GM23338 (cell line): ENCODE measurements at regions not wholly inside any gene's neighbourhood (a gene's known extent, or its start where the extent isn't known, plus 50 kb on each side); places are given as distances from the start of the nearest gene placed in this dataset.

Experiments used
- ATAC-seq: fragments of 200-7000 bp; cut with Tn5 transposase; 3 replicates; pipeline ENCODE4 v1.9.1; 2020
- DNase-seq: peaks from one replicate; pipeline ENCODE4 v3.0.0-alpha.2; 2015; ENCODE audit warnings: low spot score
- H2AFZ ChIP-seq: fragments of 200-600 bp; sonication (generic); 2 replicates; pipeline ENCODE4 v1.8.0; 2016; ENCODE audit warnings: antibody characterized with exemption, mild to moderate bottlenecking, moderate library complexity
- H3F3A ChIP-seq: fragments of 200-600 bp; sonication (generic); replicated peaks from 2 replicates; pipeline ENCODE4 v1.8.0; 2017; ENCODE audit warnings: antibody characterized with exemption, mixed run types, low read depth
- H3K27ac ChIP-seq: fragments of 200-600 bp; sonication (generic); 2 replicates; pipeline ENCODE4 v1.6.1; 2016; ENCODE audit warnings: low read depth
- H3K27me3 ChIP-seq: fragments of 200-600 bp; sonication (generic); 2 replicates; pipeline ENCODE4 v1.8.0; 2016; ENCODE audit warnings: mild to moderate bottlenecking, mixed run types, moderate library complexity; ENCODE audit not compliant: insufficient read depth
- H3K36me3 ChIP-seq: fragments of 200-600 bp; sonication (generic); 2 replicates; pipeline ENCODE4 v1.8.0; 2016; ENCODE audit warnings: mild to moderate bottlenecking; ENCODE audit not compliant: insufficient read depth
- H3K4me1 ChIP-seq: fragments of 200-600 bp; sonication (generic); 2 replicates; pipeline ENCODE4 v1.8.0; 2016; ENCODE audit warnings: mild to moderate bottlenecking, moderate library complexity; ENCODE audit not compliant: insufficient read depth
- H3K4me2 ChIP-seq: fragments of 200-600 bp; sonication (generic); 2 replicates; pipeline ENCODE4 v1.7.1; 2017; ENCODE audit warnings: mixed run types
- H3K4me3 ChIP-seq: fragments of 200-600 bp; sonication (generic); 2 replicates; pipeline ENCODE4 v1.6.1; 2016; ENCODE audit warnings: mixed run types
- H3K79me2 ChIP-seq: fragments of 200-600 bp; sonication (generic); replicated peaks from 2 replicates; pipeline ENCODE4 v1.8.0; 2017; ENCODE audit warnings: mild to moderate bottlenecking; ENCODE audit not compliant: insufficient read depth
- H3K9me2 ChIP-seq: fragments of 200-600 bp; sonication (generic); 2 replicates; pipeline ENCODE4 v1.8.0; 2017; ENCODE audit not compliant: insufficient read depth
- H4K20me1 ChIP-seq: fragments of 200-600 bp; sonication (generic); replicated peaks from 2 replicates; pipeline ENCODE4 v1.8.0; 2017; ENCODE audit warnings: mild to moderate bottlenecking; ENCODE audit not compliant: insufficient read depth
- H3K27ac Mint-ChIP-seq: 2 replicates; pipeline ENCODE4 v1.8.0; 2020; ENCODE audit warnings: inconsistent platforms, mild to moderate bottlenecking, moderate library complexity, mixed read lengths
- H3K27me3 Mint-ChIP-seq: 3 replicates; pipeline ENCODE4 v1.8.0; 2022; ENCODE audit warnings: low read depth, mild to moderate bottlenecking, moderate library complexity, mixed read lengths, inconsistent platforms; ENCODE audit not compliant: insufficient read depth, poor library complexity
- H3K36me3 Mint-ChIP-seq: 3 replicates; pipeline ENCODE4 v1.8.0; 2021; ENCODE audit warnings: low read depth, mild to moderate bottlenecking, inconsistent platforms, moderate library complexity, mixed read lengths
- H3K4me1 Mint-ChIP-seq: 3 replicates; pipeline ENCODE4 v1.8.0; 2020; ENCODE audit warnings: mild to moderate bottlenecking, inconsistent platforms, mixed read lengths
- H3K4me3 Mint-ChIP-seq: 3 replicates; pipeline ENCODE4 v1.8.0; 2021; ENCODE audit warnings: moderate library complexity, mild to moderate bottlenecking, inconsistent platforms, mixed read lengths
- H3K9me3 Mint-ChIP-seq: 3 replicates; pipeline ENCODE4 v1.8.0; 2020; ENCODE audit warnings: moderate library complexity, mild to moderate bottlenecking, inconsistent platforms, mixed read lengths
- CREB1 ChIP-seq: fragments of 250-450 bp; sonication (Bioruptor Pico); IDR thresholded peaks from 2 replicates; pipeline ENCODE4 v1.5.0; 2020; ENCODE audit warnings: low read depth, mild to moderate bottlenecking, moderate library complexity
- CTCF ChIP-seq, 2 experiments: fragments of 200-600 bp in 1 of 2; sonication (generic) in 1 of 2; conservative IDR thresholded peaks; 2 replicates each; pipeline versions ENCODE4 v1.5.1 to v1.6.1; 2016 to 2017; ENCODE audit warnings: antibody characterized with exemption in 2 of 2, low read depth in 2 of 2, mild to moderate bottlenecking in 2 of 2, moderate library complexity in 1 of 2
- EZH2 ChIP-seq: fragments of 200-600 bp; sonication (generic); IDR thresholded peaks from one replicate; pipeline ENCODE4 v1.8.0; 2017; ENCODE audit warnings: antibody characterized with exemption, mild to moderate bottlenecking, low read depth; ENCODE audit not compliant: unreplicated experiment
- NANOG ChIP-seq: IDR thresholded peaks from 2 replicates; pipeline ENCODE4 v1.6.1; 2016; ENCODE audit warnings: antibody characterized with exemption, borderline replicate concordance
- POLR2AphosphoS5 ChIP-seq: IDR thresholded peaks from 2 replicates; pipeline ENCODE4 v1.6.1; 2016; ENCODE audit warnings: antibody characterized with exemption, low read depth
- STAT1 ChIP-seq: IDR thresholded peaks from one replicate; pipeline ENCODE4 v1.6.1; 2016; ENCODE audit warnings: antibody characterized with exemption; ENCODE audit not compliant: unreplicated experiment
- ZNF114 ChIP-seq: fragments of 250-450 bp; sonication (Bioruptor Pico); IDR thresholded peaks from 2 replicates; pipeline ENCODE4 v1.5.0; 2020; ENCODE audit warnings: mild to moderate bottlenecking, moderate library complexity
- ZNF462 ChIP-seq: fragments of 250-450 bp; sonication (Bioruptor Pico); IDR thresholded peaks from 2 replicates; pipeline ENCODE4 v1.5.0; 2020; ENCODE audit warnings: mild to moderate bottlenecking, moderate library complexity
- TF ChIP-seq, protein P1 (sequence below): IDR thresholded peaks from 2 replicates; pipeline ENCODE4 v1.6.1; 2016; ENCODE audit warnings: antibody characterized with exemption

- no peak for TF ChIP-seq ZNF462 (CRISPR knock-in tag)
Observed at GRCh38 chr9:17859987-17860386, 281.1 kb downstream of the SH3GL2 start (continued).

DNA sequence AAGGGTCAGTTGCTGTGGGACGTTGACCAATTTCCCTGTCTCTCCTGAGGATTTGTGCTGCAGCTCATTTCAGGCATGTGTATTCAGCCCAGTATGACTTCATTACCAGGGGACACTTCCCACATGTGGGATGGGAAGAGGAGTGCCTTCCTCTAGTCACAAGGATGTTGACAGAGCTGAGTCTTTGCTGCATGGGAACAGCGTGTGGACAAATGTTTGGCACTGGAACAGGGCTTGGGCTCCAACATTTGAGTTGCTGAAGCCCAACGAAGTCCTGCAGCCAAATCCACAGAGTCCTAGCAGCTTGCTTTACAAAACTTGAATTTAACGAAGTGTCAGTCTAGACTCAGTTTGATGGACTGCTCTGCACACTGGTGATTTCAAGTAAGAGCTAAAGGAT, 283.2 kb downstream of the SH3GL2 start:
- Mint-ChIP-seq H3K27ac (no peak overlapping the region), H3K4me1 (no peaks in the 10 kb centered on the region), H3K4me3 (no peak overlapping the region), H3K9me3 (no peaks in the 10 kb centered on the region), H3K36me3 (no peaks in the 10 kb centered on the region), H3K27me3 (no peaks in the 10 kb centered on the region)
- H3K4me3 ChIP-seq, result no peak overlapping the region
- no peaks in the 10 kb centered on the region for H3K4me1 ChIP-seq
- H2AFZ ChIP-seq, result no peak overlapping the region
- H3K36me3 ChIP-seq, result no peaks in the 10 kb centered on the region
- TF ChIP-seq POLR2AphosphoS5 (no peak), STAT1 (no peak), CTCF (conservative IDR thresholded peaks at IDR 0.05; ENCODE audit: low read depth in 2 of 2) (no peak), NANOG (no peak), EZH2 (no peak), CREB1 (no peak), ZNF114 (no peak)
- TF ChIP-seq, protein P1, sequence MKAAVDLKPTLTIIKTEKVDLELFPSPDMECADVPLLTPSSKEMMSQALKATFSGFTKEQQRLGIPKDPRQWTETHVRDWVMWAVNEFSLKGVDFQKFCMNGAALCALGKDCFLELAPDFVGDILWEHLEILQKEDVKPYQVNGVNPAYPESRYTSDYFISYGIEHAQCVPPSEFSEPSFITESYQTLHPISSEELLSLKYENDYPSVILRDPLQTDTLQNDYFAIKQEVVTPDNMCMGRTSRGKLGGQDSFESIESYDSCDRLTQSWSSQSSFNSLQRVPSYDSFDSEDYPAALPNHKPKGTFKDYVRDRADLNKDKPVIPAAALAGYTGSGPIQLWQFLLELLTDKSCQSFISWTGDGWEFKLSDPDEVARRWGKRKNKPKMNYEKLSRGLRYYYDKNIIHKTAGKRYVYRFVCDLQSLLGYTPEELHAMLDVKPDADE, result no peak
- H3K4me2 ChIP-seq, result no peak overlapping the region
- no peak for DNase-seq
- H4K20me1 ChIP-seq, result no peaks in the 10 kb centered on the region
- H3F3A ChIP-seq, result no peaks in the 10 kb centered on the region
- H3K27ac ChIP-seq, result no peak overlapping the region
- no peak for ATAC-seq
- peaks cover 17% of the 10 kb centered on the region for H3K9me2 ChIP-seq
- no peaks in the 10 kb centered on the region for H3K79me2 ChIP-seq
- no peaks in the 10 kb centered on the region for H3K27me3 ChIP-seq
